Activated CD8-positive, alpha-beta memory T cell treated with anti-CD3 and anti-CD28 coated beads, Interleukin-2, amount 50 U/mL, for 1 hour (primary cell): ENCODE measurements at regions not wholly inside any gene's neighbourhood (a gene's known extent, or its start where the extent isn't known, plus 50 kb on each side); places are given as distances from the start of the nearest gene placed in this dataset.

ENCODE experiments used
- DNase-seq: peaks from one replicate; pipeline ENCODE4 v3.0.0-alpha.2; 2020; ENCODE audit errors: extremely low read depth

GRCh38 chr15:70443486-70444273, 319.7 kb downstream of the UACA start:
- DNase-seq = no peak

GRCh38 chr15:70442616-70443321, 320.6 kb downstream of the UACA start:
- DNase-seq = no peak

GRCh38 chr15:70442211-70442610, 321.1 kb downstream of the UACA start:
- no peak for DNase-seq

GRCh38 chr15:70440416-70441138, 322.8 kb downstream of the UACA start:
- DNase-seq = no peak

- DNase-seq = no peak
Measured at GRCh38 chr15:70439880-70440279, 323.5 kb downstream of the UACA start.

- DNase-seq = no peak
Measured at GRCh38 chr15:70439304-70439877, 324.0 kb downstream of the UACA start.

GRCh38 chr15:70438776-70439175, 324.6 kb downstream of the UACA start:
- no peak for DNase-seq

- DNase-seq = no peak
Measured at GRCh38 chr15:70437882-70438451, 325.4 kb downstream of the UACA start.

- no peak for DNase-seq
Measured at GRCh38 chr15:70437089-70437488, 326.3 kb downstream of the UACA start.

GRCh38 chr15:70436428-70436827, 326.9 kb downstream of the UACA start:
- no peak for DNase-seq

- no peak for DNase-seq
Measured at GRCh38 chr15:70435872-70436271, 327.5 kb downstream of the UACA start.

- no peak for DNase-seq
Measured at GRCh38 chr15:70435369-70435768, 328.0 kb downstream of the UACA start.

- no peak for DNase-seq
Measured at GRCh38 chr15:70433586-70434324, 329.6 kb downstream of the UACA start.

- DNase-seq = no peak
Measured at GRCh38 chr15:70432924-70433495, 330.3 kb downstream of the UACA start.

- DNase-seq = no peak
Measured at GRCh38 chr15:70431854-70432253, 331.5 kb downstream of the UACA start.

GRCh38 chr15:70430069-70430468, 332.4 kb upstream of the TLE3 start:
- DNase-seq = no peak

GRCh38 chr15:70429056-70429722, 331.5 kb upstream of the TLE3 start:
- no peak for DNase-seq

GRCh38 chr15:70428211-70428822, 330.6 kb upstream of the TLE3 start:
- DNase-seq = no peak

- DNase-seq = no peak
Measured at GRCh38 chr15:70427167-70428120, 329.7 kb upstream of the TLE3 start.
